WTC11 (cell line): ENCODE measurements at regions not wholly inside any gene's neighbourhood (a gene's known extent, or its start where the extent isn't known, plus 50 kb on each side); places are given as distances from the start of the nearest gene placed in this dataset.

Experiments
- ATAC-seq: fragments of 200-7000 bp; cut with Tn5 transposase; 2 replicates; pipeline ENCODE4 v1.10.0; 2021; ENCODE audit warnings: mild to moderate bottlenecking, moderate library complexity
- CTCF ChIA-PET: fragments of 300-600 bp; sonication (Branson Sonifier 250); formaldehyde crosslinking; loops from one replicate; lab custom pipeline; 2021; ENCODE audit warnings: antibody characterized with exemption; lab: Charles Lee
- POLR2A ChIA-PET: fragments of 350-600 bp; sonication (Branson Sonifier 250); formaldehyde crosslinking; loops from one replicate; lab custom pipeline; 2021; ENCODE audit warnings: antibody characterized with exemption; lab: Charles Lee
- DNase-seq: peaks from one replicate; pipeline ENCODE4 v3.0.0; 2021; ENCODE audit warnings: low spot score
- H3K27ac Mint-ChIP-seq: 2 replicates; pipeline ENCODE4 v1.8.0; 2021; ENCODE audit warnings: mixed read lengths
- H3K27me3 Mint-ChIP-seq: 2 replicates; pipeline ENCODE4 v1.8.0; 2021; ENCODE audit warnings: low read depth, mild to moderate bottlenecking, moderate library complexity, mixed read lengths
- H3K36me3 Mint-ChIP-seq: 2 replicates; pipeline ENCODE4 v1.8.0; 2021; ENCODE audit warnings: mixed read lengths
- H3K4me1 Mint-ChIP-seq: 2 replicates; pipeline ENCODE4 v1.8.0; 2022; ENCODE audit warnings: mixed read lengths
- H3K4me3 Mint-ChIP-seq: 2 replicates; pipeline ENCODE4 v1.8.0; 2021; ENCODE audit warnings: mild to moderate bottlenecking, moderate library complexity, mixed read lengths
- H3K9me3 Mint-ChIP-seq: 2 replicates; pipeline ENCODE4 v1.8.0; 2021; ENCODE audit warnings: mixed read lengths
- CREM ChIP-seq: sonication (generic); formaldehyde crosslinking; IDR thresholded peaks from 2 replicates; pipeline ENCODE4 v1.8.1; 2022; ENCODE audit warnings: mild to moderate bottlenecking, missing genetic modification reagents, moderate library complexity
- GTF2I ChIP-seq: fragments of 250-450 bp; sonication (Bioruptor Pico); conservative IDR thresholded peaks from 2 replicates; pipeline ENCODE4 v1.4.0; 2021; ENCODE audit warnings: mild to moderate bottlenecking
- NFE2L1 ChIP-seq: sonication (generic); formaldehyde crosslinking; IDR thresholded peaks from 2 replicates; pipeline ENCODE4 v1.8.1; 2023; ENCODE audit warnings: missing genetic modification reagents
- NFYB ChIP-seq: sonication (generic); formaldehyde crosslinking; conservative IDR thresholded peaks from 2 replicates; pipeline ENCODE4 v1.8.0; 2022; ENCODE audit warnings: low read depth, missing genetic modification reagents
- OVOL2 ChIP-seq: fragments of 250-450 bp; sonication (Bioruptor Pico); IDR thresholded peaks from 2 replicates; pipeline ENCODE4 v1.9.0; 2021; ENCODE audit warnings: mild to moderate bottlenecking, borderline replicate concordance
- RORB ChIP-seq: fragments of 250-450 bp; sonication (Bioruptor Pico); IDR thresholded peaks from 2 replicates; pipeline ENCODE4 v1.9.0; 2021; ENCODE audit warnings: mild to moderate bottlenecking
- ZNF219 ChIP-seq: sonication (generic); formaldehyde crosslinking; IDR thresholded peaks from 2 replicates; pipeline ENCODE4 v1.8.0; 2023; ENCODE audit warnings: missing genetic modification reagents, mild to moderate bottlenecking, borderline replicate concordance
- TF ChIP-seq, protein P1 (sequence below): sonication (generic); formaldehyde crosslinking; IDR thresholded peaks from 2 replicates; pipeline ENCODE4 v1.8.1; 2023; ENCODE audit warnings: mild to moderate bottlenecking, missing genetic modification reagents
- TF ChIP-seq, protein P2 (sequence below): fragments of 250-450 bp; sonication (Bioruptor Pico); IDR thresholded peaks from 2 replicates; pipeline ENCODE4 v1.9.0; 2021; ENCODE audit warnings: mild to moderate bottlenecking
- TF ChIP-seq, protein P3 (sequence below): sonication (generic); formaldehyde crosslinking; IDR thresholded peaks from 2 replicates; pipeline ENCODE4 v1.8.1; 2022; ENCODE audit warnings: missing genetic modification reagents, borderline replicate concordance
- TF ChIP-seq, protein P4 (sequence below): sonication (generic); formaldehyde crosslinking; IDR thresholded peaks from 2 replicates; pipeline ENCODE4 v1.8.1; 2022; ENCODE audit warnings: low read depth, mild to moderate bottlenecking, moderate library complexity, missing genetic modification reagents, borderline replicate concordance

DNA sequence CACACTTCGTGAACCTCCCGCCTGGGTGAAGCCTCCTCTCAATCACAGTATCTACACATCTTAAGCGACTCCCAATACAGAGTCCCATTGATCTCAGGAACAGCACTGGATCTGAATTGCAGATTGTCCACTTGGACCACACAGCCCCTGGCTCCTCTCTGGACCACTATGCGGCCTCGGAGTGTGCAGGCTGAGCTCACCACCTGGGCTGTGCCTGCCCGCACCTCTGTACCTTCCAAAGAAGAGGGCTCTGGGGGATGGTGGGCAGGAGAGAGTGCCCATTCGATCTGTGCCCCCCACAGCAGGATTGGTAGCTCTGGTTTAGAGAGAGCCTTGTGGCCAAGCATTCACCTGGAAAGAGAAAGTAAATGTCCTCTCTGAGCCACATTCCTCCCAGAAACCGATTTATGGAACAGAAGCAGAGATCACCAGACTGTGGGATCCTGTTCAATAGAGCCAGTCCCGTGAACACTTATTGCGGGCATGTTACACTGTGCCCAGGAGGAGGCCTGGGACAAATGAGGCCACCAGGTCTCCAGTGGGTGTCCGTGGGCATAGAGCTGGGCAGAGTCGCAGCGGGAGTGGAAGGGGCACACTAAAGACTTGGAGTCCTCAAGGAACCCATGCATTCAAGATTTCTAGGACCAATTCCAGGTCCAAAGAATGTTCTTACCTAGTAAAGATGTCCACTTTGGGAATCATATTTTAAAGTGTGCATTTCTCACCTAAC, 141.6 kb upstream of the SOX1 start:
- H3K4me1 Mint-ChIP-seq = peaks cover 15% of the 10 kb centered on the region
- ChIA-PET CTCF (no interaction called here), POLR2A (no interaction called here)
- no peak for DNase-seq
- H3K27ac Mint-ChIP-seq = no peak overlapping the region
- H3K4me3 Mint-ChIP-seq = no peak overlapping the region
- H3K27me3 Mint-ChIP-seq = peaks cover 6% of the 10 kb centered on the region
- ATAC-seq = no peak
- no peaks in the 10 kb centered on the region for H3K36me3 Mint-ChIP-seq
- H3K9me3 Mint-ChIP-seq = no peaks in the 10 kb centered on the region
- no peak for TF ChIP-seq NFYB (CRISPR knock-in tag)
- no peak for TF ChIP-seq CREM (CRISPR knock-in tag)
- no peak for TF ChIP-seq GTF2I (CRISPR knock-in tag)
- TF ChIP-seq NFE2L1 (CRISPR knock-in tag) = no peak
- TF ChIP-seq RORB (CRISPR knock-in tag) = no peak
- TF ChIP-seq ZNF219 (CRISPR knock-in tag) = no peak
- TF ChIP-seq, all 79 proteins: peak for 0

DNA sequence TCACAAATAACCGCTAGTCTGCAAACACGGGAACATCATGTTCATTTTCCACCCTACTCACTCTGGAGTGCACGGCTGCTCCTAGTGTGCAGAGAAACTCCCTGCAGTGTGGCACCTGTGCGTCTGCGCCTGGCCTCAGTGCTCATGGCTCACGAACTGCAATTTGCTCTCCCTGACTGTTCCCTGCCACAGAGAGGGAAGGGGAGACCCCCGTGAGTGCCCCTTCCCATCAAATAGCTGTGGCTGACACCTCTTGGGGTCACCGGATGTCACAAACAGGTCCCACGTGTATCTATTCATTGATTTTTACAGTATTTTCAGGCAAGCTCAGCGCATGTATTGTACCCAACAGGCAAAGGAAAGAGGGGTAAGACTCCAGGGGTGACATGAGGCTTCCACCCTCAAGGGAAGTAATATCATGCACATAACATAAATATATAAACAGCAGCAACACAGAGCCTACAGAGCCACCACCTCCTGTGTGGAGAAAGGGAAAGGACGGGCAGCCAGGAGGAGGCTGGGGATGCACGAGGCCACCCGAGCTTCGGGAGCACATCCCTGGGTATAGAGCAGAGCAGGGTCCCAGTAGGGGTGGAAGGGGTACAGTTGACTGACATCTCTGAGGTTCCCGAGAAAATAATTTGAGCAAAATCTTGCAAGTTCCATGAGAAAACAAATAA, 140.3 kb upstream of the SOX1 start:
- POLR2A ChIA-PET = no interaction called here
- no peak for DNase-seq

More for the DNA sequence above, 140.3 kb upstream of the SOX1 start:
- TF ChIP-seq, protein P1, sequence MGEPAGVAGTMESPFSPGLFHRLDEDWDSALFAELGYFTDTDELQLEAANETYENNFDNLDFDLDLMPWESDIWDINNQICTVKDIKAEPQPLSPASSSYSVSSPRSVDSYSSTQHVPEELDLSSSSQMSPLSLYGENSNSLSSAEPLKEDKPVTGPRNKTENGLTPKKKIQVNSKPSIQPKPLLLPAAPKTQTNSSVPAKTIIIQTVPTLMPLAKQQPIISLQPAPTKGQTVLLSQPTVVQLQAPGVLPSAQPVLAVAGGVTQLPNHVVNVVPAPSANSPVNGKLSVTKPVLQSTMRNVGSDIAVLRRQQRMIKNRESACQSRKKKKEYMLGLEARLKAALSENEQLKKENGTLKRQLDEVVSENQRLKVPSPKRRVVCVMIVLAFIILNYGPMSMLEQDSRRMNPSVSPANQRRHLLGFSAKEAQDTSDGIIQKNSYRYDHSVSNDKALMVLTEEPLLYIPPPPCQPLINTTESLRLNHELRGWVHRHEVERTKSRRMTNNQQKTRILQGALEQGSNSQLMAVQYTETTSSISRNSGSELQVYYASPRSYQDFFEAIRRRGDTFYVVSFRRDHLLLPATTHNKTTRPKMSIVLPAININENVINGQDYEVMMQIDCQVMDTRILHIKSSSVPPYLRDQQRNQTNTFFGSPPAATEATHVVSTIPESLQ (CRISPR knock-in tag) = no peak
- TF ChIP-seq, protein P2, sequence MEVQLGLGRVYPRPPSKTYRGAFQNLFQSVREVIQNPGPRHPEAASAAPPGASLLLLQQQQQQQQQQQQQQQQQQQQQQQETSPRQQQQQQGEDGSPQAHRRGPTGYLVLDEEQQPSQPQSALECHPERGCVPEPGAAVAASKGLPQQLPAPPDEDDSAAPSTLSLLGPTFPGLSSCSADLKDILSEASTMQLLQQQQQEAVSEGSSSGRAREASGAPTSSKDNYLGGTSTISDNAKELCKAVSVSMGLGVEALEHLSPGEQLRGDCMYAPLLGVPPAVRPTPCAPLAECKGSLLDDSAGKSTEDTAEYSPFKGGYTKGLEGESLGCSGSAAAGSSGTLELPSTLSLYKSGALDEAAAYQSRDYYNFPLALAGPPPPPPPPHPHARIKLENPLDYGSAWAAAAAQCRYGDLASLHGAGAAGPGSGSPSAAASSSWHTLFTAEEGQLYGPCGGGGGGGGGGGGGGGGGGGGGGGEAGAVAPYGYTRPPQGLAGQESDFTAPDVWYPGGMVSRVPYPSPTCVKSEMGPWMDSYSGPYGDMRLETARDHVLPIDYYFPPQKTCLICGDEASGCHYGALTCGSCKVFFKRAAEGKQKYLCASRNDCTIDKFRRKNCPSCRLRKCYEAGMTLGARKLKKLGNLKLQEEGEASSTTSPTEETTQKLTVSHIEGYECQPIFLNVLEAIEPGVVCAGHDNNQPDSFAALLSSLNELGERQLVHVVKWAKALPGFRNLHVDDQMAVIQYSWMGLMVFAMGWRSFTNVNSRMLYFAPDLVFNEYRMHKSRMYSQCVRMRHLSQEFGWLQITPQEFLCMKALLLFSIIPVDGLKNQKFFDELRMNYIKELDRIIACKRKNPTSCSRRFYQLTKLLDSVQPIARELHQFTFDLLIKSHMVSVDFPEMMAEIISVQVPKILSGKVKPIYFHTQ (CRISPR knock-in tag) = no peak
- TF ChIP-seq OVOL2 (CRISPR knock-in tag) = no peak
- TF ChIP-seq ZNF219 (CRISPR knock-in tag) = no peak
- TF ChIP-seq, protein P3, sequence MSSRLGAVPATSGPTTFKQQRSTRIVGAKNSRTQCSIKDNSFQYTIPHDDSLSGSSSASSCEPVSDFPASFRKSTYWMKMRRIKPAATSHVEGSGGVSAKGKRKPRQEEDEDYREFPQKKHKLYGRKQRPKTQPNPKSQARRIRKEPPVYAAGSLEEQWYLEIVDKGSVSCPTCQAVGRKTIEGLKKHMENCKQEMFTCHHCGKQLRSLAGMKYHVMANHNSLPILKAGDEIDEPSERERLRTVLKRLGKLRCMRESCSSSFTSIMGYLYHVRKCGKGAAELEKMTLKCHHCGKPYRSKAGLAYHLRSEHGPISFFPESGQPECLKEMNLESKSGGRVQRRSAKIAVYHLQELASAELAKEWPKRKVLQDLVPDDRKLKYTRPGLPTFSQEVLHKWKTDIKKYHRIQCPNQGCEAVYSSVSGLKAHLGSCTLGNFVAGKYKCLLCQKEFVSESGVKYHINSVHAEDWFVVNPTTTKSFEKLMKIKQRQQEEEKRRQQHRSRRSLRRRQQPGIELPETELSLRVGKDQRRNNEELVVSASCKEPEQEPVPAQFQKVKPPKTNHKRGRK = no peak
- TF ChIP-seq, protein P4, sequence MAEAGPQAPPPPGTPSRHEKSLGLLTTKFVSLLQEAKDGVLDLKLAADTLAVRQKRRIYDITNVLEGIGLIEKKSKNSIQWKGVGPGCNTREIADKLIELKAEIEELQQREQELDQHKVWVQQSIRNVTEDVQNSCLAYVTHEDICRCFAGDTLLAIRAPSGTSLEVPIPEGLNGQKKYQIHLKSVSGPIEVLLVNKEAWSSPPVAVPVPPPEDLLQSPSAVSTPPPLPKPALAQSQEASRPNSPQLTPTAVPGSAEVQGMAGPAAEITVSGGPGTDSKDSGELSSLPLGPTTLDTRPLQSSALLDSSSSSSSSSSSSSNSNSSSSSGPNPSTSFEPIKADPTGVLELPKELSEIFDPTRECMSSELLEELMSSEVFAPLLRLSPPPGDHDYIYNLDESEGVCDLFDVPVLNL (CRISPR knock-in tag) = no peak
- H3K27me3 Mint-ChIP-seq = peaks cover 6% of the 10 kb centered on the region; the same call in 1 of the 2 replicates
- CTCF ChIA-PET = no interaction called here
- peaks cover 1% of the 10 kb centered on the region for H3K9me3 Mint-ChIP-seq
- no peak overlapping the region for H3K4me3 Mint-ChIP-seq
- no peak overlapping the region for H3K27ac Mint-ChIP-seq
- peaks cover under 1% of the 10 kb centered on the region; the same call in 1 of the 2 replicates for H3K36me3 Mint-ChIP-seq
- no peak for ATAC-seq
- H3K4me1 Mint-ChIP-seq = peaks cover 9% of the 10 kb centered on the region
